HG02970 (cell line): ENCODE measurements at regions not wholly inside any gene's neighbourhood (a gene's known extent, or its start where the extent isn't known, plus 50 kb on each side); places are given as distances from the start of the nearest gene placed in this dataset.

Experiments
- ATAC-seq: cut with Tn5 transposase; IDR thresholded peaks from one replicate; pipeline ENCODE4 v1.9.1; 2021; ENCODE audit warnings: mild to moderate bottlenecking, moderate library complexity, moderate number of reproducible peaks; ENCODE audit not compliant: unreplicated experiment, low FRiP score

DNA sequence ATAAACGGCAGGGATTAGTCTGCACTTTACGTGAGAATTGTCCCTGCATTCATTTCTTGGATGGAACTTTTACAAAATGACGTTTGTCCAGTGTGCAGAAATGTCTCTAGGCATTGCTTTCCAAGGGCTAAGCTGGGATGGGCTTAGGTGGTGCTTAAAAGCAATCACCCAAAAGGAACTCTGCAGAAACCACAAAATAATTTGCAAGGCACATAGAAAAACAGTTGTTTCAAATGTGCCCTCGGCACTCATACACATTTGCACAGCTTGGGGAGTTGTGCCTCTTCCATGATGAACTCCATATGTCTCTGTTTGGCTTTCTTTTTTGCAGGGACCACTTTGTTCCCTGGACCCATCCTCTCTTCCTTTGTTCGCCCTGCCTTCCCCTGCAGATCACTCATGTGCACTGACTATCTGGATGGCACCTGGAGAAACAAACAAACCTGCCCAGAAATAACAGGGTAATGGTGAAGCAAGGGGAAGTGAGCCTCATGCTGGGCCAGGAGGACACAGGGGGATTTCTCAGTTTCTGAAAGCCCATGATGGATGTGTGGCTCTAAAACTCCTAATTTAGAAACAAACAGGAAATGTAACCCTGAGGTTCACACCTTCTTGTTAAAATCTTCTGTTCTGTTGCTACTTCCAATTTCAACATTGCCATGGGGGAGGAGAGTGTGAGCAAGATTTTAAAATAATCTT, 150.2 kb downstream of the SNX19 start:
- ATAC-seq: no peak

DNA sequence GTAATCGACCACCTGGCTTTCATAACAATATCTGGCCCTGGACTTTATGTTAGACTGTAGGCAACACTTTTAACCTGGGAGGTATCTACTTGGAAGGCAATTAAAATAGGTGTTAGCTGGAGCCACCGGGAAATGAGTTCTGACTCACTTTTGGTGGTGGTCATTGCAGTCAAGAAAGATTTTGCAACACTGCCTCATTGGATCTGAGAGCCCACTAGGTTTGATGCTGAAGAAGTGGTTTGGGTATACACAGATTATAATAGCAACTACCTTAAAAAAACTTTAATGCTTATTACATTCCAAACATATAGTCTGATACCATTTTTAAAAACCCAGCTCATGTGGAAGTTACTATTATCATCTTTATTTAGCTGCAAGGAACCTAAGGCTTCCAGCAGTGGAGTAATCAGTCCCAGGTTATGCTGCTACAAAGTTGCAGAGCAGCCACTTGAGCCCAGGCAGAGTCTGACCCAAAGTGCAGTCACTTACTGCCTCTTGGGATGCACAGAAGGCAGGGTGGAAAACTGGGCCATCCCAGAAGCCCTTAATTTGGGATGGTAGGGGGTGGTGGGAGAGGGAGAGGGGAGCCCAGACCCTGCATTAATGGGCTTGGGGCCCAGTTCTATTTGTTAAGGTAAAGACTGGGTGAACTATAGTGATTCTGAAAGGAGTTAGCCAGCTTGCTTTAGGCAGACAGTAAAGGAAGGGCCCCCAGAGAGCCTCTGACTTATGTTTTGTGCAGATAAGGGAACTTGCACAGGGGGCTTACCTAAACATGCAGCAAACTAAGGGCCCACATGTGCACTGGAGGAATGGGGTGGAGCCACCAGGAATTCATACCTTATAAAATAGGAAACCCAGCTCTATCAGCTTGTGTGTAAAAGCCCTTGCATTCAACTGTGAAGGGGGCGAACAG, 149.4 kb downstream of the SNX19 start:
- no peak for ATAC-seq

DNA sequence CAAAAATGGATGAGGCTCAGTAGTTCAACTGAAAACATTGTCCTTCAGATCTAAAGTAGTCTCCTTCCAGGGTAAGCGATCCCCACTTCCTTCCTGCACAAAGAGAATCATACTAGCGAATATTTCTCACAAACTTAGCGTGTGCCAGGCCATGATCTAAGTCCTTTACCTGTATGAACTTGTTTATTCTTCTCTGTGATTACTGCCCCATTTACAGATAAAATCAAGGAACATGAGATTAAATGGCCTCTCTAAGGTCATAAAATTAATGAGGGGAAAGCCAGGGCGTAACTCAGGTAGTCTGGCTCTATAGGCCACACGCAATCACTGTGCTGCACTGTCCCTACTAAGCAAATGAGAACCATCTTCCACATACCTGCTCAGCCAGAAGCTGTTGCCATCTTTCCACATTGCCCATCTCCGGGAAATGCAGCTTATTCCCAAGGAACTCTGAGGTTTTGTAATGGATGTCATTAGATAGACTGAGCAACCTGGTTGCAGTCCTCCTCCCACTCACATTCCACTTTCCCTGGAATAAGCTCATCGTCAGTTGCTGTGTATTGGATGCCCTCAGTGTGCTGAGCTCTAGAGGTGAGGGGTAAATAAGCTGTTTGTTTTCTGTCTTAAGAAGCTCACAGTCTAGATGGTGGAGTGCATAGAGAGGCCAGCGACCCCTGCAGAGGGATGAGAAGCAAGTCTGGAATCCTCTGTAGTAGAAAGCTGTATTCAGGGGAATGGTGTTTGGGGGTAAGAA, 146.3 kb downstream of the SNX19 start:
- ATAC-seq: no peak

DNA sequence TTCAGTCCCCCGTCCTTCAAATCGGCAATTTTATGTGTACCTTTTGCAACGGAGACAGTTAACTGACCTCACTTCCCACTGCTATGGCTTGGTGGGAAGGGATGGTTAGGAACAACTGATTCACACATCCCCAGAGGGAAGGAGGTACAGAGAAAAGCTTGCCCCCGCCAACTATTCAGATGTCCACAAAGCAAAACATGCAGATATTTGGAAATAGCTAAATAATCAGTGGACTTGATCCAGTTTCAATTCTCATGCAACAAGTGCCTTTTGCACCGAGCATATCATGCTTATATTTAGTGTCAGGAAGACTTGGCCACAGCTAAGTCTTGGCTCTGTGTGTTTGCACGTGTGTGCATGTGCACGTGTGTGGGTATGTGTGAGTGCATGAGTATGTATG, 144.6 kb downstream of the SNX19 start:
- ATAC-seq: no peak

DNA sequence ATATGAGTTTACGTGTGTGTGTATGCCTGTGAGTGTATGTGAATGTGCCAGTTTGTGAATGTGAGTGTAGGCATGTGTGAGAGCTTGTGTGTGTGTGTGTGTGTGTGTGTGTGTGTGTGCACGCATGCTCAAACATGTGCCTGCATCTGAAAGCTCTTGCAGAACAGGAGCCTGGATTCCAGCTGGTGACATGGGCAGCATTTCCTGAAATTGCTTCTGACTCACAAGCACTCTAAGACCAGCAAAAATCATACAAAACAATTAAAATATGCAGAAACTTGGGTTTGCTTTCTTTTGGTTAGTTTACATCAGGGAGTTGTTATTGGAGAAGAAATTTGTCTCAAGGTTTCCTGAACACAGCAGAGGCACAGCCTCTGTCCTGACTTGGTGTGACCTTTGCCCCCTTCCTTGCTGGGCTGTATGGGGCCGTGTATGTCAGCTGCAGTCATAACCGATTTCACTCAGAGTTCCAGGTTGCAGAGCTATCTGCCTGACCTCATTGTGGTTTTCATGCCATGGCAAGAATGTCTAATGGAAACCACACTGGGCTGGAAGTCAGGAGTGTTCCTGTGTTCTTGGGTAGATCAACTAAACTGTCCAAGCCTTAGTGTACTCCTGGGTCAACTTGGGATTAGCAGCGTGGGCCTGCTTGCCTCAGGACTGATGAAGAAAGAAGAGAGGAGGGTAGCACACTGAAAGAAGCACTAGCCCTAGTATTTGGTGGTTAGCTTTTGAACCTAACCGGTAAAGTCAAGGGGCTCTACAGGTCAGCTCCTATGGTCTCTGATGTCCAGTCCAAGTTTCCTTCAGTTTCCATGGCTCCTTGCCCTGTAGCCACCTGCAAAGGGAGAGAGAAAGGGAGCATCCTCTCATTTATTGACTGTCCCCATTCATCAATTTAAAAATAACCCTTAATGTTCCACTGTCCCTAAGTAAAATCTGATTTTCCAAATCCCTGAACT, 143.7 kb downstream of the SNX19 start:
- no peak for ATAC-seq

DNA sequence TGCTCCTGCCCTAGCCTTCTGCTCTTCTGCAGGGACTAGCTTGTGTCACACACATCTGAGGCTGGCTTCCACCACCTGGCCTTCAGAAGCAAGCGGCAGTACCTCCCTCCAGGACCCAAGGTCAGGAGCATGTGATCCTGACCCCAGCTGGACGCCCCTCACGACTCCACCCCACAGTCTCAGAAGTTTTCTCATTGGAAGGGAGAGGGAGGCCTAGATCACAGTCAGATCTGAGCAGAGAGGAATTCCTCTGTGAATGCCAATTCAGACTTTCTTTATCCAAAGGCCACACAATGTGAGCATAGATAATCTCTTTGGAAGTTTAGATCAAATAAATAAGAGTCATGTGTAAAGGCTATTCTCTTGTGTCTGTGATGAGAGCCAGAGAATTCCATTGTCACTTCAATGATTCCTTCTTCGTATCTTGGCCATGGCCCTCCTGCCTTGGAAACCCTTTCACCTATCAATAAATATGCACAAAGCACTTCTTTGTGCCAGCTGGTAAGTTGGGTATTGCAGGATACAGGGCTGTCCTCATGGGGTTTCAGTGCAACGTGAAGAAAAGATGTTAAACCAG, 142.9 kb downstream of the SNX19 start:
- no peak for ATAC-seq

DNA sequence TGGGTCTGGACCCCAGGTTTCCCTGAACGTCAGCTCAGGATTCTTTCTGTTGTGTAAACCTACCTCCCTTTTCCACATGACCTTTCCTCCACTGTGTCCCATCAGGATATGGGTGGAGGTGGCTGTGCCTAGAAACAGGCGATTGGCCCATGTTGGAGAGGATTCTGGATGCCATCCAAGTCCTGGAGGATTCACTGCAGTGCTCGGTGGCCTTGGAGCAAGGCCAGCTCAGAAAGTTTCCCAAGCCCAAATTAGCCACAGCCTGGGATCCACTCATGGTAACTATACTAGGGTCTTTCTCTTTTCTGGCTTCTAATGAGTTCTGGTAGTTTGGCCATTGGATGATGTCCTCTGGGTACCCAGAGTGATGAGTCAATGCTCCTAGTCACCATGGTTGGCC, 141.6 kb downstream of the SNX19 start:
- no peak for ATAC-seq

DNA sequence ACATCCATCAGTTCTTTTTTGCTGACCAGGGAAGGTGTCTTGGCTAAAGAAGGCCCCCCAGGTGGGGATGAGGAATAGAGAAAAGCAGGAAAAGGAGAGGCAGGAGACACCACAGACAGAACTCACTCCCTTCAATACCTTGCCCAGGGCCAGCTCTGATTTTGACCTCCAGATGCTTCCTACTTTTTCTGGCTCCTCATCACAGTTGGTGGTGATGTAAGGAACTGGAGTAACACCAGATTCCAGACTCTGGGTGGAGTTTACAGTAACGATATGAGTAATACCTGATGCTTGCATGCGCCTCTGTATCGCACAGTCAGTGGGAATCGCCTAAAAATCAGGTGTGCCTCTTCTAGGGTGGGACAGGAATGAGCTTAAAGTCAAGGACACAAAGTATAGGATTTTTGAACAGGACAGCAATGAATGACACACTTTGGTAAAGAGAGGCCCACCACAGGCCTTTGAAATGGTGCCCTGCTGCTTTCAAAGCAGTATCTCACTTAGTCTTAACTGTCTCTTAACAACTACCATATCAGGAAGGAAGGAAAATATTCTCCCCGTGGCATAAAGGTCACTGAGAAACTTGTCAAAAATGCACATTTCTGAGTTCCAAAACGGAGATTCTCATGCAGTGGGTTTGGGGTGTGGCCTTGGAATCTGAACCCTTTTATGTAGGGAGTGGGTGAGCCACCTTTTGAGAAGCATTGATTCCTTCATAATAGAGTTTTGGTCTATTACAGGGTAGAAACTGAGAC, 140.8 kb downstream of the SNX19 start:
- ATAC-seq: no peak

DNA sequence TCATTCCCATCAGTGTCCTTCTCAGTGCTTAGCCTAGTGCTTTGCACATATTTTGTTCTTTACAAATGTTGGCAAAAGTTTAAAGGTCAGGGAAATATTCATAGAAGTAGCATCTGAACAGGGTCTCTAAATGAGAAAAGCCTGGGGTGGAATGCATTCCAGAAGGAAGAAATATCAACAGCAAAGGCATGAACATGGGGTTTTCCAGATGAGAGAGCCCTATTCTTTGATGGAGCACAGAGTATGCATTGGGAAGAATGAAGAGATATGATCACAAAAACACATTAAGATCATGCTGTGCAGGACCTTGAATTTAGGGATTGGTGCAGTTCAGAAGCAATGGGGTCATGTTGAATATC, 140.2 kb downstream of the SNX19 start:
- ATAC-seq: no peak

DNA sequence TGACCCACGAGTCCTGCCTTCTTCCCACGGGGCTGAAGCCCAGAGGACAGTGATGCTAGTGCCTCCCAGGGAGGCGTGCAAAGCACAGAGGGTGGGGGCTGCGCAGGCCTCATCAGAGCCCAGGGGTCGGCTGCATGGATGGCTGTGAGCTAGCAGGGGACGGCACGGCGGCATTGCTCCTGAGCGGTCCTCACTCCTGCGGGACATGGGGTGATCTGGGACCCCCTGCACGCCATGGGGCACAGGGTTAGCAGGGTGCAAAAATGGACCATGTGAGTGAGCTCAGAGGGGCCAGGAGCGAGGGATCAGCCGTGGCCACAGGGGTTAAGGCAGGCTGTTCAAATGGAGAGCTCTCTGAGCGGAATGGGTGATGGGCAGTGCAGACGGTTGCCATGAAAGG, 138.3 kb downstream of the SNX19 start:
- ATAC-seq: no peak

DNA sequence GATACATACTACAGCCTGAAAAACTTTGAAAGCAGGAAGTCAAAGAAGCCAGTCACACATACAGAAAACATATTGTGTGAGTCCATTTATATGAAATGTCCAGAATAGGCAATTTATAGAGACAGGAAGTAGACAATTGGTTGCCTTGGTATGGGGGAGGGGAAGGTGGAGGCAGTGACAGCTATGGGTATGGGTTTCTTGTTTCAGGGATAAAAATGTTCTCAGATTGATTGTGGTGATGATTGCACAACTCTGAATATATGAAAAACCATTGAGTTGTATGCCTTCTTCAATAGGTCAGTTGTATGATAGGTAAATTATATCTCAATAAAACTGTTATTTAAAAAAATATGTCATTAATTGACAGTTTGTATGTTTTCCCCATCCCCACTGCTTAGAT, 137.6 kb downstream of the SNX19 start:
- ATAC-seq: no peak

DNA sequence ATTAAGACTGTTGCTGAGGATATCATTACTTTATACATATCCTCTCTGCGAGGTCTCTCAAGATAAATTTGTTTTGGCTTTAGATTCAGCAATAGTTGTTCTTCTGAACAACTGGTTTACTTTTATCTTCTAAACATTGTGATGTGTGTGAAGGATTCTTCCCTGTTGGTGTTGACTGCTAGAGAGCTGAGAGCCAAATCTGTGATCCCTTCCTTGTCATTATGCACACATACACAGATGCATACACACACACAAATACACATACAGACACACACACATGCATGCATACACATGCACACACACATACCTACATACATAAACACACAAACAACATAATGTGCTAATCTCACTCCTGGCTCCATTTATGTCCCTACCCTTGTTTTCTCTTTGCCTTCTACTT, 137.0 kb downstream of the SNX19 start:
- ATAC-seq: no peak

DNA sequence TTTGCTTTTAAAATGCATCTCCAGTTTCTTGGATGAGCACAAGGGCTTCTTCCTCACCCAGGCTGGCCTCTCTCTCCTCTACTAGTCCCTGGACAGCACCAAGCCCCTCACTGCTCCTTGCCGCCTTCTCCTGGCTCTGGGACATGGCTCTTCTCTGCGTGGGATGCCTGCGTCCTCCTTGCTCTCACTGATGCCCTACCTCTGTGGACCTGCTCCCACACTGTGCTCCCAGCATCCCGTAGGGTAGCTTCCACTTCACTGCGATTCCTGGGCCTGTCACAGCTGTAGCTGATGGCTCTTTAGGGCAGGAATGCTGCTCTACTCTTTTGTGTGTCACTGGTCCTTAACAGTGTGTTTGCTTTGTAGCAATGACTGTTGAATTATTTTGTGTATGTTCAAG, 136.3 kb downstream of the SNX19 start:
- no peak for ATAC-seq

DNA sequence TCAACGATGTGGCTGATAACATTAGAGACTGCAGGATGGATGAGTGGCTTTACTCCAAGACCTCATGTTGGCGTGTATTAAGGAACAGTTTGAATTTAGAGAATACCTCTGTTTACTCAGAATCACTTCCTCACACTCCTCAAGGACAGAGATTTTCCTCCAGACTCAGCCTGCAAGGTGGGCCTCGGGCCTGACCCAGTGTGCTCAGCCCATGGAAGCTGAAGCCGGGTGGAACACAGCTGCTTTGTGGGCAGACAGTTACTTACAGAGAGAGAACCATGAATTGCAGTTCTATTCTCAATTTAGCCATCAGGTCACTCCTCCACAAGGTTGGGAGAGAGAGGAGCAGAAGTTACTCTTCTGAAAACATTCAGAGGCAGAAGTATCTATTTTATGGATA, 135.8 kb downstream of the SNX19 start:
- ATAC-seq: no peak

DNA sequence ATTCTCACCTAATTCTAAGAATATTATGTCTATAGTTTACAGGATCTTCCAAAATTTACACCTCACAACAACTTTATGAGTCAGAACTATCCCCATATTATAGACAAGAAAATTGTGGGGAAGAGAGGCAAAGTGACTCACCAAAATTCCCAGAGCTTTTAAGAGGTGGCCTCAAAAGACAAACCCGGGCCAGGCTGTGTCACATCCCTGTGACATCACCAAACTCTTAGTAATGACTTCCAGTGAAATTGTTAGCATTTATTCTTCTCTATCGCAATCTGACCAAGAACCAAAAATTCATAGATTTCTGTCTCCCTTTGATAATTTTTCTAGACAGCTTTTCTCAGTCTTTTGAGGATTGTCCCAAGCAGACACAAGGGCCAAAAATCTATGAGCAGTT, 134.3 kb downstream of the SNX19 start:
- ATAC-seq: no peak

DNA sequence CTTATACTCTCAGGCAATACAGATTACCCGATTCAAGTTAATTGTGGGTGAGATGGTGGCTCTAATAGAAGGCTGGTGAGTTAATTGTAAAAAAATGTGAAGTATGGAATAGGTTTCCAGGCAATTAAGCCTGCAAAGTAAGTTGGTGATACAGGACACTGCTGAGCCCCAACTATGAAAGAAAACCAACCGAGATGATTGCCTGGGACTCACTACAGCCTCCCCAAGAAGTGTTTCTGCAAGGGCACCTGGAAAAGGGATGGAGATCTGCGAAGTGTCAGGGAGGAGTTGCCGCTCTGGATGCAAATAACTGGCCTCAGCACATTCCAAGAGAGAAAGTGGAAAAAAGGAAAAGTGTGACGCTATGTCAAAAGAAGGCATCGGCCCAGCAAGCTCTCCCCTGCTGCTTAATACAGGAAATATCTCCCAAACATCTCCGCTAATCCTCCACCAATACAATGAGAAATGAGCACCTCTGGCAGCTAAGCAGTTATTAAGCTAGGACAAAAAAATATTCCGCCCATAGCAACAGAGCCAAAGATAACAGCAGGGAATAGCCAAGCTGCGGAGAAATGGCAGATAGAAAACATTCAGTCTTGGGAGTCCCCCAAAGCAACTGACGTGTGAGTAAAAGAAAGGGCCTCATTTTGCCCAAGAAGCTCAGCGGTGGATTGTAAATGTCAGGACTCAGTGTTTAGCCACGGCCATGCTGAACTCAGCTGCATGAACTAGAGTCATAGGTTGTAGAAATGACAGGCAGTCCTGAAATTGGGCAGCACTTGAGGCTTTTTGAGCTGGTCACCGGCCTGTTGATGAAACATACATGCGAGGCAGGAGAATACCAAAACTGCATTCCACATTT, 133.7 kb downstream of the SNX19 start:
- ATAC-seq: no peak

DNA sequence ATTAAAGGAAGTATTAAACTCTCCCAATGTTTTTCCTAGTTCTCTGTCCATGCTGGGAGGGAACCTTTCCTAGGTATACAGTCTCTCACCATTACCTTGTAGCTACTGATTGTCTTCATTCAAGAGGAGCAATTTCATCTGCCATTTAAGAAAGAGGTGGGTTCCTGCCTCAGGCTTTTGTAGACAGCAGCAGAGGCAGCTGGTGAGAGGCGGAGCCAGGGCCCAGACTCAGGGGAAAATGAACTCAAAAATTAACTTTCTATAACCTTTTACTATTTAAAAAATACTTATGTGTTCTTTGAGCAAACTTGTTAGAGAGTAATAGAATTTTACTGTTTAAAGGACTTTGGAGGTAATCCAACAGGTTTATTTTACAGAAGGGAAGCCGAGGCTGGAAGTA, 133.0 kb downstream of the SNX19 start:
- no peak for ATAC-seq

DNA sequence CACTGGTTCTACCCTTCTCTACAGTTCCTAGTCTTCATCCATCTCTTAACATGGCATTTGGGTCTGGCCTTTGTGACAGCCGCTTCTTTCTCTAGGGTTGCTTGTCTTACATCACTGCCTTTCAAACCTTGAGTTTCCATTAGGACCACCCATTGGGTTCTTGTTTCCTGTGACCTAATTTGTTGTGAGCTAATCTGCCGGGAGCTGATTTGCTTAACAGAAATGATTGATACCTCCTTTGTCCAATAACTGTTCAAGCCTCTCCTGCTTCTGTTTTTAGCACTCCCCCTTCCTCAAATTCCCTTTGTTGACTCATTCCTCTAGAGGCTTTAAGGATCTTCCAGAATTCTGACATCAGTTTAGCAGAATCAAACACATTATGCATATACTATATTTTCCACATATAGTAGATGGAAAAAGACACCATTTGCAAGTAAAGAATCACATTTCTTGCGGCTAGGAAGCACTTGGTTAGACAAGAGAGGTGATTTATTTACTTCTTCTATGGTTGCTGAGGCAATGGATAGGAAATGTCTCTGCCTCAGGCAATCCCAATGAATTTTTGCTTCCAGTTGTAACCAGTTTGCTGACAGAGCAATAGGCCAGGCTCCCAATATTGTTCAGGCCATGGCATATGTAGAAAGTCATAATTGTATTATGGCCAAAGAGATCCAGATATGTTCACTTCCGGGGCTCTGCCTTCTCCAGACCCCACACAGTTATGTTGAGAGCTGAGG, 130.7 kb downstream of the SNX19 start:
- ATAC-seq: no peak
